Thyroid gland (tissue), 4 donors: ENCODE measurements at regions not wholly inside any gene's neighbourhood (a gene's known extent, or its start where the extent isn't known, plus 50 kb on each side); places are given as distances from the start of the nearest gene placed in this dataset.

ENCODE experiments used
- DNase-seq, 2 donors: peaks; one replicate each; pipeline ENCODE4 v3.0.0-alpha.2; 2019
- H3K27ac ChIP-seq, 3 donors: fragments of 200-600 bp; sonication (generic); 1 replicate in 2 of 3; 2 replicates in 1 of 3; pipeline ENCODE4 v1.5.1; 2016 to 2019; ENCODE audit warnings: mild to moderate bottlenecking in 1 of 3, moderate library complexity in 1 of 3
- H3K27me3 ChIP-seq: fragments of 200-600 bp; sonication (generic); one replicate; pipeline ENCODE4 v1.5.1; 2019
- H3K36me3 ChIP-seq, 2 donors: fragments of 200-600 bp; sonication (generic); one replicate each; pipeline ENCODE4 v1.5.1; 2016 to 2019
- H3K4me1 ChIP-seq, 2 donors: fragments of 200-600 bp; sonication (generic); one replicate each; pipeline ENCODE4 v1.5.1; 2017 to 2019
- H3K4me3 ChIP-seq, 3 donors: fragments of 200-600 bp; sonication (generic); replicated peaks in 1 of 3; 1 replicate in 2 of 3; 2 replicates in 1 of 3; pipeline ENCODE4 v1.5.1; 2016; ENCODE audit warnings: mild to moderate bottlenecking in 1 of 3
- H3K9me3 ChIP-seq: fragments of 200-600 bp; sonication (generic); one replicate; pipeline ENCODE4 v1.5.1; 2017
- POLR2A ChIP-seq, 2 donors: fragments of 450-650 bp; IDR thresholded peaks; one replicate each; pipeline ENCODE4 v1.6.1; 2017; ENCODE audit warnings: antibody characterized with exemption in 2 of 2, mild to moderate bottlenecking in 2 of 2, moderate library complexity in 1 of 2
- WGBS, 2 donors: methylation state at CpG; one replicate each; pipeline ENCODE4 v1.1.5; 2017; 5-methylcytosine and 5-hydroxymethylcytosine counted together
- intact Hi-C: fragments of 100-400 bp; cut with DNase I; formaldehyde crosslinking; loops from one replicate; pipeline ENCODE4 v1.15.1; 2023
- TF ChIP-seq, protein P1 (sequence below), 6 experiments: fragments of 200-600 bp in 3 of 6; fragments of 450-650 bp in 3 of 6; sonication (generic) in 3 of 6; IDR thresholded peaks; one replicate each; pipeline ENCODE4 v1.5.1; 2016 to 2019; ENCODE audit warnings: antibody characterized with exemption in 6 of 6, mild to moderate bottlenecking in 2 of 6, inconsistent platforms in 1 of 6, moderate library complexity in 1 of 6

DNA sequence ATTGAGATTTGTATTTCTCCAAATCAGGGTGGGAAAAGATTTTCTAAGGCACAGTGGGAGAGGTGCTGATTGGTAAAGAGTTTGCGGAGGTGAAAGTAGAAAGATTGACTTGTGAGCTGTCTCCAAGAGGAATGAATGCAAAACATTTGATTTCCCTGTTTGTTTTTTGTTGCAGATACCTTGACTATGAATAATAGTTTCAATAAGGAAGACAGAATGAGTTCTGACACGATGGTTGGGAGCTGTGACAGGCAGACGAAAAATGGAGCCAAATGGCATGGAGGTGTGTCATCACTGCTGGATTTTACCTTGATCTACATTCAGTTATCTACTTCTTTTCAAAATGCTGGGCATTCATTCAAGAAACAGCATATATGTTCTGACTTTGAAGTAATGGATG lies 145.1 kb downstream of the NFKBIZ start:
- intact Hi-C loops: no loop called here
- WGBS, 2 donors: 91 to 96% methylated on average over 3 of the region's 3 CpGs

DNA sequence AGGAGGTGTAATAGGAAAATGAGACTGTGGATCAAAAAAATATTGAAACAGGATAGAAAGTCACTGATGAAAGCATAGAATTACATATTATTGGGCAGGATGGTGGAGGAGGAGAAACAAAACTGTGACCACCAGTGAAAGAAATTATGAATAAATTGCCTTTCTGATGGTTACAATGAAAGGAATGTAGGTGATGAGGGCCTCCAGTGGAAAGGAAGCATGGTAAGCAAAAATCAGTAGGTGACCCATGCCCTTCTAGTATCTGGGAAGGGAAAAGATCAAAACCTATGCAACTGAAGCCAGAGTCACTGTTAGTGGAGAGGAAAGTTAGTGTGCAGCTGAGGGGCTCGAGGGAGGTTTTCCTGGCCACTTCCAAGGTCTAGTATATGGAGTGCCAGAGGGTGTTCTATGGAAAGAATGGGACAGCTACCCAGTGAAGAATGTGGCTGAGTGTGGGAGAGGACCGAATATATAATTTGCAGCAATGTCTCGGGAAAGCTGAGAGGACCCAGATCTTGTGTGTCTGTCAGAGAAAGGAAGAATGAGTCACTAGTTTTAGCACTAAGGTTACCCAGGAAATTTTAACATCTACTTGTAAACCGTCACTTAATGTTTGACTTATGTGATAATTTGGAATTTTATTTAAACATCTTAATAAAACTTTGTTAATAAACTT lies 146.2 kb downstream of the NFKBIZ start:
- WGBS, 2 donors: 75 to 89% methylated on average over 4 of the region's 4 CpGs
- DNase-seq: no peak
- peaks cover 5 to 6% of the 10 kb centered on the region in 2 donors for H3K4me1 ChIP-seq
- TF ChIP-seq, protein P1, sequence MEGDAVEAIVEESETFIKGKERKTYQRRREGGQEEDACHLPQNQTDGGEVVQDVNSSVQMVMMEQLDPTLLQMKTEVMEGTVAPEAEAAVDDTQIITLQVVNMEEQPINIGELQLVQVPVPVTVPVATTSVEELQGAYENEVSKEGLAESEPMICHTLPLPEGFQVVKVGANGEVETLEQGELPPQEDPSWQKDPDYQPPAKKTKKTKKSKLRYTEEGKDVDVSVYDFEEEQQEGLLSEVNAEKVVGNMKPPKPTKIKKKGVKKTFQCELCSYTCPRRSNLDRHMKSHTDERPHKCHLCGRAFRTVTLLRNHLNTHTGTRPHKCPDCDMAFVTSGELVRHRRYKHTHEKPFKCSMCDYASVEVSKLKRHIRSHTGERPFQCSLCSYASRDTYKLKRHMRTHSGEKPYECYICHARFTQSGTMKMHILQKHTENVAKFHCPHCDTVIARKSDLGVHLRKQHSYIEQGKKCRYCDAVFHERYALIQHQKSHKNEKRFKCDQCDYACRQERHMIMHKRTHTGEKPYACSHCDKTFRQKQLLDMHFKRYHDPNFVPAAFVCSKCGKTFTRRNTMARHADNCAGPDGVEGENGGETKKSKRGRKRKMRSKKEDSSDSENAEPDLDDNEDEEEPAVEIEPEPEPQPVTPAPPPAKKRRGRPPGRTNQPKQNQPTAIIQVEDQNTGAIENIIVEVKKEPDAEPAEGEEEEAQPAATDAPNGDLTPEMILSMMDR (IDR thresholded peaks at IDR 0.05): no peak
- TF ChIP-seq POLR2A (IDR thresholded peaks at IDR 0.05): no peak
- no peaks in the 10 kb centered on the region for H3K9me3 ChIP-seq
- no peak overlapping the region for H3K4me3 ChIP-seq
- H3K27ac ChIP-seq: no peak overlapping the region
- intact Hi-C loops: no loop called here
- no peaks in the 10 kb centered on the region for H3K36me3 ChIP-seq
- H3K27me3 ChIP-seq: no peaks in the 10 kb centered on the region

More for the DNA sequence above, 145.1 kb downstream of the NFKBIZ start:
- Histone ChIP-seq H3K36me3 (no peaks in the 10 kb centered on the region), H3K27me3 (no peaks in the 10 kb centered on the region), H3K4me1 (peaks cover 5 to 6% of the 10 kb centered on the region in 2 donors), H3K27ac (no peak overlapping the region), H3K4me3 (no peak overlapping the region), H3K9me3 (no peaks in the 10 kb centered on the region)
- DNase-seq: no peak
- TF ChIP-seq POLR2A (IDR thresholded peaks at IDR 0.05): no peak
- TF ChIP-seq, protein P1 (IDR thresholded peaks at IDR 0.05): no peak

DNA sequence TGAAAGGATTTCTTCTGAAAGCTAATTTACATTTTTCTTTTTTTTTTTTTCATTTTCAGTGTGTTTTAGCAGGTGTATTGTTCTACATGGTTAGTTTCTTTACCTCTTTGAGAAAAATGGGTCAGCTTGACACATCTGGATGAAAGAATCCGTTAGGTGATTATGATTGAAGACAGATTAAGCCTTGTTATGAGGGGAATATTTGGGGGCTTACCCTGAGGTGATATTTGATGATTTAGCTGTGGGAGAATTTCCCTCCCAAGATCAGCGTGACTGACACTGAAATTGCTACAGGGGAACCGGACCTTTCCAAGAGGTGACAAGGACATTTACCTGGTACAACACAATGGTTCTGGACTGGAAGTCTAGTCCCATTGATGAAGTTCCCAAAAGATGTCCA lies 147.5 kb downstream of the NFKBIZ start:
- Histone ChIP-seq H3K4me1 (peaks cover under 1 to 7% of the 10 kb centered on the region in 2 donors), H3K4me3 (no peak overlapping the region), H3K36me3 (no peaks in the 10 kb centered on the region), H3K27me3 (no peaks in the 10 kb centered on the region), H3K27ac (no peak overlapping the region), H3K9me3 (no peaks in the 10 kb centered on the region)
- intact Hi-C loops: no loop called here
- no peak for DNase-seq
- WGBS, 2 donors: 96 to 99% methylated on average over 3 of the region's 3 CpGs
- no peak for TF ChIP-seq POLR2A (IDR thresholded peaks at IDR 0.05)
- TF ChIP-seq, protein P1 (IDR thresholded peaks at IDR 0.05): no peak

DNA sequence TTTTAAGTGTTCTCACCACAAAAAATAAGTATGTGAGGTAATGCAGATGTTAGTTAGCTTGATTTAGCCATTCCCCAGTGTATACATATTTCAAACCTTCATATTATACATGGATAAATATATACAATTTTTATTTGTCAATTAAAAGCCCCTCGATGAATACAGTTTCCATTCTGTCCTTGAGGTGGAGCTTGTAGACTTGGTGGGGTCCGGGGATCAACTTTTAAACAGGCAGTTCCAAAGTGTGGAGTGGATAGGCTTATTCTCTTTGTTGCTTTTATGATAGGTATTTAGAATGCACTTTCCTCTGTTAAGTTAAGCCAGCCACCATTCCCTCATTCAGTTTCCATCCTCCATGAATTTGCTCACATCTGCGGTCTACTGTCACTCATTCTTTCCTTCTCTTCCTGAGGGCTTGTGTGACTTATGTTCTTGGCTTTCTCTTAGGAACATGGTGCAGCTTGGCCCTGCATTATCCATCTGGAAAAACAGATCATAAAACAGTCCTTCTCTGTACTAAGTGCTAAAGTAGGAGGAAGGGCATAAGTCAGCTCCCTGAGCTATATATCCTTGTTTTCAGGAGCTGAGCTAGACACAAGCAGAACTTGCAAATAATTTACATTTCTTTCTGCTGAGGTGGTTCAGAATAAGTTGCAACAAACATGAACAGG lies 149.1 kb downstream of the NFKBIZ start:
- Histone ChIP-seq H3K36me3 (no peaks in the 10 kb centered on the region), H3K27ac (no peak overlapping the region), H3K4me3 (no peak overlapping the region), H3K27me3 (no peaks in the 10 kb centered on the region), H3K4me1 (peaks cover 0 to 7% of the 10 kb centered on the region in 2 donors), H3K9me3 (no peaks in the 10 kb centered on the region)
- intact Hi-C loops: no loop called here
- no peak for DNase-seq
- TF ChIP-seq POLR2A (IDR thresholded peaks at IDR 0.05): no peak
- TF ChIP-seq, protein P1 (IDR thresholded peaks at IDR 0.05): no peak
- WGBS, 2 donors: 89 to 90% methylated on average over 3 of the region's 3 CpGs

DNA sequence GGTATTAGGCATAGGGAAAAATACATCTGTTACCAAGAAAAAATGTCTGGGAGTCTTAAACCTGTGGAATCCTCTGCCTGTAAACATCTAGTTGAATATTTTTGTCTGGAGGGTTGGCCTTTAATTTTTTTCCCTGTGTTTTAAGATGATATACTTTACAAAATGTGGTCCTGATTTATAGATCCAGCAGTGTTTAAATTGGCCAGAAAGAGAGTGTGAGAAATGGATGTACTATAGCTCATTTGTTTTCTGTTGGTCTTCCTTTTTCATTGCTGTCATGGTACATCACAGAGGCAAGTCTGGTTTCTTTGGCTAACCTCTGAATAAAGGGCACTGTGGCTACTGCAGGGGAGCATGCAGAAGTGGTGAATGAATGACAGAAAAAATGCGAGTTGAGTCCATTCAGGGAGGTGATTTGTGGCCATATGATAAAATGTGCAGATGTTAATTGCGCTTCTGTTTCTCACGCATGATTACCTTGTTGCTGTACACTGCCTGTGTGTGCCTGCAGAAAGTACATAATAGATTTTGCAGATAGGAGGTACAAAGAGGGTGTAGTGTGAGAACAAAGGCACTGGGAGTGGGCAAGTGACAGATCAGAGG lies 150.0 kb downstream of the NFKBIZ start:
- intact Hi-C loops: no loop called here
- Histone ChIP-seq H3K9me3 (no peaks in the 10 kb centered on the region), H3K36me3 (no peaks in the 10 kb centered on the region), H3K27ac (no peak overlapping the region), H3K4me3 (no peak overlapping the region), H3K27me3 (no peaks in the 10 kb centered on the region), H3K4me1 (peaks cover 0 to 7% of the 10 kb centered on the region in 2 donors)
- TF ChIP-seq POLR2A (IDR thresholded peaks at IDR 0.05): no peak
- TF ChIP-seq, protein P1 (IDR thresholded peaks at IDR 0.05): no peak
- 80 to 82% methylated on average over 3 of the region's 3 CpGs for WGBS, 2 donors
- DNase-seq: no peak
